GM21381 (cell line): ENCODE measurements at regions not wholly inside any gene's neighbourhood (a gene's known extent, or its start where the extent isn't known, plus 50 kb on each side); places are given as distances from the start of the nearest gene placed in this dataset.

Source experiments
- ATAC-seq: cut with Tn5 transposase; IDR thresholded peaks from one replicate; pipeline ENCODE4 v1.9.1; 2021; ENCODE audit warnings: mild to moderate bottlenecking, moderate library complexity; ENCODE audit not compliant: unreplicated experiment

DNA sequence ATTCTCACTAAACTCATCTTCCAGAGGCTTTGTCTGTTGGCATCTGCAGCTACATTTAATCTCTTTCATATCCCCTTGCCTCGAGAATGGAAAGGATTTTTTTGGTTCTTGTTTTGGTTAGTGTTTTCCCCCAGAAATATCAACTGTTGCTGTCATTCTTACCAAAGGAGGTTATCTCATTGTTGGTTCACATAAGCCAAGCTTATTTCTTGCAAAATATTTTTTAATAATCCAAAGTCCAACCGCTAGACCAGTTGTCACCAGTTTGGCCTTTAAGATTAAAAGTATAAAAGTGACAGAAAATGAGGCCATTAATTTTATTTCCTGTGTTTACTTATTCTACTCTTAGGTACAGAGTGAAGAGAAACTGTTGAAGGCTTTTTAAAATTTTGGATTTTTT lies 66.5 kb upstream of the PROX1 start:
- no peak for ATAC-seq

DNA sequence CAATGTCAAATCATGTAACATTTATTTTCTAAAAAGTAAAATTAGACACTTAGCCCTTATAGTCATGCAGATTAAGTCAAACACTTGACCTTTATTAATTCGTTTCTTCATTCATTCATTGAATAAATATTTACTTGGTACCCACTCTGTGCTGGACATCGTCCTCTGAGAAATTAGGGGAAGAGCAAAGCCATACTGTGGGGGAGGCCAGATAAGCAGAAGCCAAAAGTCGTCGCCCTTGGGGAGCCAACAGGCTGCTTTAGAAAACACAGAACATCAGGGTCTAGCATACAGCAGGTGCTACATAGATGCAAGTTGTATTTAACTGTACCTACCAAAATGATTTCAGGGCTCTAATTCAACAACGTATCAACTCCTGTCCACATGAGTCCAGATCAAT lies 66.1 kb upstream of the PROX1 start:
- ATAC-seq: no peak

DNA sequence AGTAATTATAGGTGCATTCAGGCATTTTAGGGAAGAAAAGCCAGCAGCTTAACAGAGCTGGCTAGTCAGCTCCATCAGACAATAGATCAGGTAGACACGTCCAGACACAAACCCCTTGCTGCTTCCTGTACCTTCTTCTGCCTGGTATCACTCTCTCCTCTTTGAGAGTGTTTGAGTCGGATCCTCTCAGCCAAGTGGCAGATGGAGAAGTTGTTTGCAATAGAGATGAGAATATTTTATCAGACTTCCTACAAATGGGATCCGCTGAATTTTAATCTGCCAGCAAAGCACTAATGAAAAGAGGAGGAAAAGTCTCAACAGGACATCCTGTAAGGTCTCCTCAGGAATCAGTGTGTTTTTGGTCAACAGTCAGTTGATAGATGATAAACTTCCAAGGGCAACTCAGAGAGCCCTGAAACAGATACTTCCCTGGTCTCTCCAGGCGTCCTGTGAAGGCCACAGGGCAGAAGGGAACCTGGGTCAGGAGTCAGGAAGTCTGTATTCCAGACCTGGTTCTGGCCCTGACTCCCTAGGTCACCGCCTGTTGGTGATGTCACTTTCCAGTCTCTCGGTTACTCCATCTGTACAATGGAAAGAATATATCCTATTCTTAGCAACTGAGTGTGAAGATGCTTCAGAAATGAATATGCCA lies 62.1 kb upstream of the PROX1 start:
- ATAC-seq: no peak

DNA sequence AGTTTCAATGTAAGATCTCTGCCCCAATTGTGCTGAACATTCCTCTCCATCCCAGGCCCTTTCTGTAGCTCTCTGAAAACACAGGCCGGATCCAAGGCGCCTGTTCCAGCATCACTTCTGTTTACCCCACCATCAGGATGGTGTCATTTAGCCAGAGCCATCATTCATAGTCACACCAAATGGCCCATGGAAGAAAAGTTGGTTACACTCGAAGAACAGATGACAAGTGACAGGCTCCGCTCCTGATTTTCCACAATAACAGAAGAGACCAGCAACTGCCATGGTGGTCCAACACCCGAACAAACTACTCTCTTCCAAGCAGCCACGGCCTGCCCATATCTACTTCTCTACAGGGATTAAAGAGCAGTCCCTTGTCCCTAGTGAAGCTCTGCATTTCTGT lies 59.9 kb upstream of the PROX1 start:
- ATAC-seq: no peak

DNA sequence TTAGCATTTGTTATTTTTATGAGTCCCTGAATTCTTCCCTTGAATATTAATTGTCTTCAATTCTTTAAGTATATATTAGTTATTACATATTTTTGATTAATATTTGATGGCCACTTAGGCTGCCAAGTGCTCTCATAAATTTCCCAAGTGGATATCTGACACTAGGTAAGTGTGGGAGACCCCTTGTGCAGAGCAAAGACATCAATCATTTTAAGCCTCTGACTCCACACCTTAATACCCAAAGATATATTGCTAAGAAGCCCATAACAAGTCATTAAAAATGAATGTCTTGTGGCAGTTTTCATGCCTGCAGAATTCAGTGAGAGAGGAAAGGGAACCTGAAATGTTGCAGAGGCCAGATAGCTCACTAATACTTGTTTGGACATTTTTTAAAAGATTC lies 58.4 kb upstream of the PROX1 start:
- no peak for ATAC-seq

DNA sequence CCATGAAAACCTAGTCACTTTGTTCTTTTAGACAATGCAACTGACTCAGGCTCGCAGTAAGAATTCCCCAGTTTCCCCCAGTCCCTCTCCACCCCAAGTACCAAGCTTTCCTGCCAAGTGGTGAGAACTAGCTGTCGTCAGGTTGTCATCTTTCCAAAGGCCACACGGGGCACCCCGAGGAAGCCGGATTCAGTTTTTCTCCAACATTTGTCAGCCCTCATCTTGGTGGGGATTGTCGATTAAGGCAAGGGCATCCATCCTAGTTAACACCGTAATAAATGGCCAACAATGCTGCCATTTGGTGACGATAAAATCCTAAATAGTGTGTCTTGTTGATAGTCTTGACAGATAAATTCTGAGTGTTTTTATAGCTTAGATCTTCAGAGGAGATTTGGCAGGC lies 55.9 kb upstream of the PROX1 start:
- no peak for ATAC-seq

DNA sequence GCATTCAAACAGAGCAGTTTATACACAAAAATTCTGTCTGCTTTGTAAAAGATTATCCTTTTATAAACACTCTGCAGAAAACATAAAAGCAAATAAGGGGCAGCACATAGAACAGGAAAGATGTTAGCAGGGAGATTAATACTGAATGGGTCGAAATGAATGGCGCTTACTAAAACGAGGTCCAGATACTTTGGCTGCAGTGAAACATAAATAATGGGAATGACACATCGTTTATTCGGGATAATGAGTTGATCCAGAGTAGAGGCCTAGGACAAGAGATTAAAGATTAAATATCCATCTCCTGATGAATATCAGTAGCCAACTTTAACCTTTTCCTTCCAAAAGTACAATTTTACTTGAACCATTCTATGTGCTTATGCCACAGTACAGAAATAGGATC lies 54.4 kb upstream of the PROX1 start:
- no peak for ATAC-seq

DNA sequence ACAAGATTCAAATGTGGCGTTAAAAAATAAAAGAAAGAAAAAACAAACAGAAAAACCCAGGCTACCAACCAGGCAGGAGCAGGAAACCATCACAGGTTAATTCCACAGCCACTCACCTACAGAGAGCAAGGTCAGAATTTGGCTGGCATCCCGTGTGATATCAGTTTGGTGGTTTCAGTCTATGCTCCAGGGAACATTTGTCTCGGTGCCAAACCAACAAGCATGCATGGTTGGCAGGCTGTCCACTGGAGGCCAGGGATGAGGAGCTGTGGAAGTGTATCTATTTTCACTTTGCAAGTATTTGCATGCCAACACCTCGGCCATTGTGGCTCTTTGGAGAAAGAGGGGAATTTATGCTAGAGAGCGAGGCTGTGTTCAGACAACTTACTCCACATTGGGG lies 53.1 kb upstream of the PROX1 start:
- no peak for ATAC-seq

DNA sequence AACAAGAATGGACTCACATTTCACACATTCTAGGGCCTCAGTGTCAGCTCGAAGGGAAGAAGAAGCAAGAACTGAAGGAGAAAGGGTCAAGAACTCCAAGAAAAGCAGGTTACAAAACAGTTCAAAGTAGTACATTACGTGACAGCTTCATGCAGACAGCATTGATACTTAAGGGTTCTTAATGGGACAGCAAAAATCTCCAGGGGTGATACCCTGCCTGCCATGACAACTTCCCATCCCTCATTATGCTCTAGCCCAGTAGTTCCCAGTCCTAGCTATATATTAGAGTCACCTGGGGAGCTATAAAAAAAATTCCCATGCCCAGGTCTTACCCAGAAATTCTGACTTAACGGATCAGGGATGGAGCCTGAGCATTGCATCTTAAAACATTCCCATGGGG lies 51.2 kb upstream of the PROX1 start:
- no peak for ATAC-seq
